ENCODE measurements at regions not wholly inside any gene's neighbourhood (a gene's known extent, or its start where the extent isn't known, plus 50 kb on each side); places are given as distances from the start of the nearest gene placed in this dataset.

GRCh38 chr11:130740819-130741218 is 175.5 kb downstream of the SNX19 start:
- H3K27me3 Mint-ChIP-seq (ENCODE audit: insufficient read depth, unreplicated experiment): no peaks in the 10 kb centered on the region
- H3K4me3 Mint-ChIP-seq (ENCODE audit: unreplicated experiment): no peak overlapping the region
- no peaks in the 10 kb centered on the region for H3K4me1 Mint-ChIP-seq (ENCODE audit: insufficient read depth, unreplicated experiment)
- POLR2A ChIA-PET: no interaction called here
- DNase-seq (ENCODE audit: unreplicated experiment): no peak
- CTCF ChIA-PET: interaction anchor here (0.7 to 0.8 kb wide), 2 partner anchors 162 to 417 kb away, joined by 3 to 4 read pairs; no protein-coding TSS in a partner anchor
- no TSS peak for BruUV-seq (replicated peaks)
- no peak overlapping the region for H3K27ac Mint-ChIP-seq (ENCODE audit: low read depth, unreplicated experiment)
- no peak for TF ChIP-seq CTCF (IDR thresholded peaks at IDR 0.05; ENCODE audit: unreplicated experiment)
- intact Hi-C loops (cut with micrococcal nuclease): no loop called here
- peaks cover 16% of the 10 kb centered on the region for H3K9me3 Mint-ChIP-seq (ENCODE audit: unreplicated experiment)
- H3K36me3 Mint-ChIP-seq (ENCODE audit: insufficient read depth, unreplicated experiment): no peaks in the 10 kb centered on the region

- BruUV-seq (replicated peaks): no TSS peak
These were observed 171.5 kb downstream of the SNX19 start for GRCh38 chr11:130744794-130745193.

GRCh38 chr11:130749216-130749615 is 167.1 kb downstream of the SNX19 start:
- H3K4me3 Mint-ChIP-seq (ENCODE audit: unreplicated experiment): no peak overlapping the region
- BruUV-seq (replicated peaks): no TSS peak
- DNase-seq (ENCODE audit: unreplicated experiment): no peak
- H3K9me3 Mint-ChIP-seq (ENCODE audit: unreplicated experiment): peaks cover 15% of the 10 kb centered on the region
- H3K27me3 Mint-ChIP-seq (ENCODE audit: insufficient read depth, unreplicated experiment): no peaks in the 10 kb centered on the region
- intact Hi-C loops (cut with micrococcal nuclease): no loop called here
- no peak for TF ChIP-seq CTCF (IDR thresholded peaks at IDR 0.05; ENCODE audit: unreplicated experiment)
- no peaks in the 10 kb centered on the region for H3K4me1 Mint-ChIP-seq (ENCODE audit: insufficient read depth, unreplicated experiment)
- no peak overlapping the region for H3K27ac Mint-ChIP-seq (ENCODE audit: low read depth, unreplicated experiment)
- POLR2A ChIA-PET: no interaction called here
- CTCF ChIA-PET: no interaction called here
- no peaks in the 10 kb centered on the region for H3K36me3 Mint-ChIP-seq (ENCODE audit: insufficient read depth, unreplicated experiment)

More at GRCh38 chr11:130744794-130745193, 171.5 kb downstream of the SNX19 start:
- no peak for DNase-seq (ENCODE audit: unreplicated experiment)
- Mint-ChIP-seq H3K9me3 (ENCODE audit: unreplicated experiment) (peaks cover 16% of the 10 kb centered on the region), H3K27ac (ENCODE audit: low read depth, unreplicated experiment) (no peak overlapping the region), H3K4me1 (ENCODE audit: insufficient read depth, unreplicated experiment) (no peaks in the 10 kb centered on the region), H3K27me3 (ENCODE audit: insufficient read depth, unreplicated experiment) (no peaks in the 10 kb centered on the region), H3K36me3 (ENCODE audit: insufficient read depth, unreplicated experiment) (no peaks in the 10 kb centered on the region), H3K4me3 (ENCODE audit: unreplicated experiment) (no peak overlapping the region)
- CTCF ChIA-PET: interaction anchor here (0.6 to 1.6 kb wide), 3 partner anchors 33 to 111 kb away, joined by 3 read pairs; no protein-coding TSS in a partner anchor
- POLR2A ChIA-PET: no interaction called here
- no peak for TF ChIP-seq CTCF (IDR thresholded peaks at IDR 0.05; ENCODE audit: unreplicated experiment)
- intact Hi-C loops (cut with micrococcal nuclease): no loop called here

GRCh38 chr11:130760515-130761125 is 155.7 kb downstream of the SNX19 start:
- H3K36me3 Mint-ChIP-seq (ENCODE audit: insufficient read depth, unreplicated experiment): no peaks in the 10 kb centered on the region
- no TSS peak for BruUV-seq (replicated peaks)
- no peak for DNase-seq (ENCODE audit: unreplicated experiment)
- ChIA-PET CTCF (interaction anchor here (0.6 to 1.5 kb wide), 2 partner anchors 325 to 328 kb away, joined by 3 to 4 read pairs; no protein-coding TSS in a partner anchor), POLR2A (no interaction called here)
- no peak overlapping the region for H3K27ac Mint-ChIP-seq (ENCODE audit: low read depth, unreplicated experiment)
- H3K9me3 Mint-ChIP-seq (ENCODE audit: unreplicated experiment): no peaks in the 10 kb centered on the region
- TF ChIP-seq CTCF (IDR thresholded peaks at IDR 0.05; ENCODE audit: unreplicated experiment): no peak
- peaks cover 11% of the 10 kb centered on the region for H3K27me3 Mint-ChIP-seq (ENCODE audit: insufficient read depth, unreplicated experiment)
- intact Hi-C loops (cut with micrococcal nuclease): no loop called here
- H3K4me3 Mint-ChIP-seq (ENCODE audit: unreplicated experiment): no peak overlapping the region
- H3K4me1 Mint-ChIP-seq (ENCODE audit: insufficient read depth, unreplicated experiment): peaks cover 20% of the 10 kb centered on the region

Data from MCF 10A (cell line).